ENCODE measurements at regions not wholly inside any gene's neighbourhood (a gene's known extent, or its start where the extent isn't known, plus 50 kb on each side); places are given as distances from the start of the nearest gene placed in this dataset.

GRCh38 chr22:48042621-48043395 is 1280.4 kb downstream of the TBC1D22A start:
- TF ChIP-seq, protein P1, sequence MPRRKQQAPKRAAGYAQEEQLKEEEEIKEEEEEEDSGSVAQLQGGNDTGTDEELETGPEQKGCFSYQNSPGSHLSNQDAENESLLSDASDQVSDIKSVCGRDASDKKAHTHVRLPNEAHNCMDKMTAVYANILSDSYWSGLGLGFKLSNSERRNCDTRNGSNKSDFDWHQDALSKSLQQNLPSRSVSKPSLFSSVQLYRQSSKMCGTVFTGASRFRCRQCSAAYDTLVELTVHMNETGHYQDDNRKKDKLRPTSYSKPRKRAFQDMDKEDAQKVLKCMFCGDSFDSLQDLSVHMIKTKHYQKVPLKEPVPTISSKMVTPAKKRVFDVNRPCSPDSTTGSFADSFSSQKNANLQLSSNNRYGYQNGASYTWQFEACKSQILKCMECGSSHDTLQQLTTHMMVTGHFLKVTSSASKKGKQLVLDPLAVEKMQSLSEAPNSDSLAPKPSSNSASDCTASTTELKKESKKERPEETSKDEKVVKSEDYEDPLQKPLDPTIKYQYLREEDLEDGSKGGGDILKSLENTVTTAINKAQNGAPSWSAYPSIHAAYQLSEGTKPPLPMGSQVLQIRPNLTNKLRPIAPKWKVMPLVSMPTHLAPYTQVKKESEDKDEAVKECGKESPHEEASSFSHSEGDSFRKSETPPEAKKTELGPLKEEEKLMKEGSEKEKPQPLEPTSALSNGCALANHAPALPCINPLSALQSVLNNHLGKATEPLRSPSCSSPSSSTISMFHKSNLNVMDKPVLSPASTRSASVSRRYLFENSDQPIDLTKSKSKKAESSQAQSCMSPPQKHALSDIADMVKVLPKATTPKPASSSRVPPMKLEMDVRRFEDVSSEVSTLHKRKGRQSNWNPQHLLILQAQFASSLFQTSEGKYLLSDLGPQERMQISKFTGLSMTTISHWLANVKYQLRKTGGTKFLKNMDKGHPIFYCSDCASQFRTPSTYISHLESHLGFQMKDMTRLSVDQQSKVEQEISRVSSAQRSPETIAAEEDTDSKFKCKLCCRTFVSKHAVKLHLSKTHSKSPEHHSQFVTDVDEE (CRISPR knock-in tag; IDR thresholded peaks at IDR 0.05): no peak
- TF ChIP-seq SNAI2 (CRISPR knock-in tag; IDR thresholded peaks at IDR 0.05): no peak
- no peak for TF ChIP-seq PPARA (CRISPR knock-in tag; IDR thresholded peaks at IDR 0.05; ENCODE audit: borderline replicate concordance)
- no peak for TF ChIP-seq RARB (CRISPR knock-in tag; IDR thresholded peaks at IDR 0.05)
- TF ChIP-seq, protein P2, sequence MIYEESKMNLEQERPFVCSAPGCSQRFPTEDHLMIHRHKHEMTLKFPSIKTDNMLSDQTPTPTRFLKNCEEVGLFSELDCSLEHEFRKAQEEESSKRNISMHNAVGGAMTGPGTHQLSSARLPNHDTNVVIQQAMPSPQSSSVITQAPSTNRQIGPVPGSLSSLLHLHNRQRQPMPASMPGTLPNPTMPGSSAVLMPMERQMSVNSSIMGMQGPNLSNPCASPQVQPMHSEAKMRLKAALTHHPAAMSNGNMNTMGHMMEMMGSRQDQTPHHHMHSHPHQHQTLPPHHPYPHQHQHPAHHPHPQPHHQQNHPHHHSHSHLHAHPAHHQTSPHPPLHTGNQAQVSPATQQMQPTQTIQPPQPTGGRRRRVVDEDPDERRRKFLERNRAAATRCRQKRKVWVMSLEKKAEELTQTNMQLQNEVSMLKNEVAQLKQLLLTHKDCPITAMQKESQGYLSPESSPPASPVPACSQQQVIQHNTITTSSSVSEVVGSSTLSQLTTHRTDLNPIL (CRISPR knock-in tag; IDR thresholded peaks at IDR 0.05; ENCODE audit: low read depth): no peak

Measured in SK-N-SH treated with all-trans-retinoic acid at 6 μM for 48 hours (cell line).